Naive B cell (primary cell): ENCODE measurements at regions not wholly inside any gene's neighbourhood (a gene's known extent, or its start where the extent isn't known, plus 50 kb on each side); places are given as distances from the start of the nearest gene placed in this dataset.

Experiments used
- ATAC-seq, 2 donors: fragments of 150-1000 bp; cut with Tn5 transposase; 2 replicates each; pipeline ENCODE4 v1.10.0; 2021; ENCODE audit warnings: low read depth in 2 of 2, mild to moderate bottlenecking in 2 of 2, moderate library complexity in 2 of 2
- DNase-seq: peaks from one replicate; pipeline ENCODE4 v3.0.0; 2022
- H3K27ac Mint-ChIP-seq, 6 donors: one replicate each; pipeline ENCODE4 v1.8.0; 2020 to 2022; ENCODE audit warnings: mild to moderate bottlenecking in 6 of 6, mixed read lengths in 6 of 6, moderate library complexity in 5 of 6, inconsistent platforms in 2 of 6
- H3K27me3 Mint-ChIP-seq, 3 donors: one replicate each; pipeline ENCODE4 v1.8.0; 2021 to 2022; ENCODE audit warnings: mixed read lengths in 3 of 3, mild to moderate bottlenecking in 1 of 3
- H3K36me3 Mint-ChIP-seq, 2 donors: one replicate each; pipeline ENCODE4 v1.8.0; 2020 to 2022; ENCODE audit warnings: mixed read lengths in 2 of 2, inconsistent platforms in 1 of 2, mild to moderate bottlenecking in 1 of 2
- H3K4me1 Mint-ChIP-seq, 3 donors: one replicate each; pipeline ENCODE4 v1.8.0; 2020 to 2022; ENCODE audit warnings: mixed read lengths in 3 of 3, inconsistent platforms in 1 of 3, mild to moderate bottlenecking in 1 of 3, moderate library complexity in 1 of 3
- H3K4me3 Mint-ChIP-seq, 8 donors: one replicate each; pipeline ENCODE4 v1.8.0; 2020 to 2022; ENCODE audit warnings: mild to moderate bottlenecking in 8 of 8, mixed read lengths in 8 of 8, moderate library complexity in 8 of 8, inconsistent platforms in 2 of 8
- H3K9me3 Mint-ChIP-seq, 7 donors: one replicate each; pipeline ENCODE4 v1.8.0; 2020 to 2022; ENCODE audit warnings: mixed read lengths in 7 of 7, mild to moderate bottlenecking in 5 of 7, inconsistent platforms in 2 of 7, moderate library complexity in 1 of 7

GRCh38 chr9:15113288-15113687, 193.7 kb downstream of the TTC39B start:
- no peaks in the 10 kb centered on the region for H3K36me3 Mint-ChIP-seq
- peaks cover 0 to 2% (median 0%) of the 10 kb centered on the region in 7 donors for H3K9me3 Mint-ChIP-seq
- H3K4me1 Mint-ChIP-seq: no peaks in the 10 kb centered on the region
- no peak overlapping the region for H3K27ac Mint-ChIP-seq
- no peak for ATAC-seq
- no peak for DNase-seq
- peaks cover 10 to 22% (median 12%) of the 10 kb centered on the region in 3 donors for H3K27me3 Mint-ChIP-seq
- H3K4me3 Mint-ChIP-seq: no peak overlapping the region

DNA sequence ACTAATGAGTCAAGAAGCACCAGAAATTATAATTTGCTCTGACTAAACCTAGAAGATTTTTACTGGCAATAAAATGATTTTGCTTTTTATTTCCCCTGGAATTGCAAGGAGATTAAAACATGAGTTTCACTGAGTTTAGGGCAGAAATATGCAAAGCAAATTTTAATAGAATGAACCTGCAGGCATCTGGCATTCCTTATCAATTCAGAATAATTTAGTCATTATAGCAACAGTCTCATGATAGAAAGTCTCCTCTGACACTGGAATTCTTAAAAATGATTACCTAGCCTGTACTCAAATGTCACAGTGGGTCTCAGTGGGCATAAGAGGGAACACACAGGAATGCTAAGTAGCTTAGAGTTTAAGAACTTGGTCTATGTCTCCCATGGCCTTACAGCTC, 195.9 kb downstream of the TTC39B start:
- Mint-ChIP-seq H3K4me1 (no peaks in the 10 kb centered on the region), H3K27me3 (peaks cover 10 to 12% (median 10%) of the 10 kb centered on the region in 3 donors), H3K27ac (no peak overlapping the region), H3K4me3 (no peak overlapping the region), H3K36me3 (no peaks in the 10 kb centered on the region), H3K9me3 (peaks cover 0 to 9% (median 0%) of the 10 kb centered on the region in 7 donors)
- no peak for DNase-seq
- ATAC-seq: no peak

- ATAC-seq: no peak
Observed at GRCh38 chr9:15104826-15105420, 194.7 kb upstream of the FREM1 start.

GRCh38 chr9:15103290-15103689, 193.1 kb upstream of the FREM1 start:
- Mint-ChIP-seq H3K9me3 (peaks cover 0 to 9% (median 0%) of the 10 kb centered on the region in 7 donors), H3K27me3 (peaks cover 15 to 20% (median 19%) of the 10 kb centered on the region in 3 donors), H3K4me1 (no peaks in the 10 kb centered on the region), H3K27ac (no peak overlapping the region), H3K36me3 (no peaks in the 10 kb centered on the region), H3K4me3 (no peak overlapping the region)
- ATAC-seq (no peak), DNase-seq (no peak)

More at GRCh38 chr9:15104826-15105420, 194.7 kb upstream of the FREM1 start:
- Mint-ChIP-seq H3K36me3 (no peaks in the 10 kb centered on the region), H3K27ac (no peak overlapping the region), H3K4me3 (no peak overlapping the region), H3K4me1 (no peaks in the 10 kb centered on the region), H3K27me3 (peaks cover 15 to 19% (median 16%) of the 10 kb centered on the region in 3 donors), H3K9me3 (peaks cover 0 to 9% (median 0%) of the 10 kb centered on the region in 7 donors)
- DNase-seq: peak; percentile 2

DNA sequence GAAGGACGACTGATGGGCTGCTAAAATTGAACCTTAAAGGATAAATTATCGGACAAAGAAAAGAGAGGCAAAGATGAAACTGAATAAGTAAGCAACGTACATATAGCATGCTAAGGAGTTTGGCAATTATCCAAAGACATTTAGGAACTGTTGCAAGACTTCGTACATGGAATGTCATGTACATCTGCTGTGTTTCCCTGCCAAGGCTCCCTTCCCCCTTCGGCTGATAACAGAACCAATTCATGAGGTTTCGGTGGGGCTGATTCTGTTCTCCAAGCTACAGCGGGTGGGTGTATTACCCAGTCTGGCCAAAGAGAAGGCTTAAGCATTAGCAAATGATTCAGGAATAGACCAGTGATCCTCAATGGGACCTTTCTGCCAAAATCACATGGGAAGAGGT, 190.9 kb upstream of the FREM1 start:
- no peaks in the 10 kb centered on the region for H3K36me3 Mint-ChIP-seq
- ATAC-seq: no peak
- no peak overlapping the region for H3K4me3 Mint-ChIP-seq
- no peaks in the 10 kb centered on the region for H3K9me3 Mint-ChIP-seq
- H3K27me3 Mint-ChIP-seq: peaks cover 22 to 29% (median 28%) of the 10 kb centered on the region in 3 donors
- no peaks in the 10 kb centered on the region for H3K4me1 Mint-ChIP-seq
- H3K27ac Mint-ChIP-seq: peak overlapping the region in 1 of 6 donors; percentile 30
- DNase-seq: no peak

DNA sequence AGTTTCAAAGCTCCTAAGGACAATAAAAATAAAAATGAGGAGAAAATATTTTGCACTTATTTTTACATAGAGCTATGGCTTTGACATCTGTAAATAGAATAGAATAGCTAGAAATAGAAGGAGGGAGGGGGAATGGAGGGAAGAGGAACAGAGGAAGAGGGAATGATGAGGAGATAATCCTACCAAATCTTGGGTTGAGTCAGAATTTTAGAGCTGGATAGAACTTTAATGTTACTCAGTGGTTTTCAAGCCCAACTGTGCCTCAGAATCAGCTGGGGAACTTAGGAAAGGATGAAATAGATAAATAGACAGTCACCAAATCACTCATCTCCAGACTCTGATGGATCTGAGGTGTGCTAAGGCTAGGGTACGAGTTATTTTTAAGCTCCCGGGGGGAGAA, 190.3 kb upstream of the FREM1 start:
- Mint-ChIP-seq H3K27ac (no peak overlapping the region), H3K9me3 (no peaks in the 10 kb centered on the region), H3K36me3 (no peaks in the 10 kb centered on the region), H3K4me1 (no peaks in the 10 kb centered on the region), H3K27me3 (peaks cover 22 to 26% (median 25%) of the 10 kb centered on the region in 3 donors), H3K4me3 (no peak overlapping the region)
- no peak for DNase-seq
- ATAC-seq: no peak

DNA sequence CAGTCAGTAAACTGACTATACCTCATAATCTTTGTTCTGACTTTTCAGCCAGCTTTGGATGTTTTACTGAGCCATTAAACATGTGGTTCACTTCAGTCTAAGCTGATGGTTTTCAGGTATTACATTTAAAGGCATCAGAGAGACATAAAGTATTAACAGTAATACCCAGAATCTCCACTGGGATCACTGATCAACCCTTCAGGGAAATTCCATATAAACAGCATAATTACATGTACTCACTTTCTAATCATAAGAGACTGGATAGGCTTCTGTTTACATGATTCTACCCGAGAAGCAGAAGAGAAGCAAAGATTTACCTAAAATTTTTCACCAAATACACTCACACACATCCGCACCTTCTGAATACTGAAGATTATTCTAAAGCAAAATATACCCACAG, 186.7 kb upstream of the FREM1 start:
- Mint-ChIP-seq H3K36me3 (no peaks in the 10 kb centered on the region), H3K4me1 (no peaks in the 10 kb centered on the region), H3K27me3 (peaks cover 8 to 29% (median 9%) of the 10 kb centered on the region in 3 donors), H3K27ac (no peak overlapping the region), H3K9me3 (peaks cover 0 to 3% (median 0%) of the 10 kb centered on the region in 7 donors), H3K4me3 (no peak overlapping the region)
- DNase-seq (no peak), ATAC-seq (no peak)

GRCh38 chr9:15086778-15087324, 176.6 kb upstream of the FREM1 start:
- Mint-ChIP-seq H3K9me3 (peaks cover 0 to 2% (median 0%) of the 10 kb centered on the region in 7 donors), H3K27ac (no peak overlapping the region), H3K36me3 (no peaks in the 10 kb centered on the region), H3K27me3 (peaks cover 0 to 3% (median 0%) of the 10 kb centered on the region in 3 donors), H3K4me1 (no peaks in the 10 kb centered on the region), H3K4me3 (no peak overlapping the region)
- ATAC-seq (no peak), DNase-seq (no peak)

- no peak overlapping the region for H3K27ac Mint-ChIP-seq
- DNase-seq: no peak
- no peaks in the 10 kb centered on the region for H3K4me1 Mint-ChIP-seq
- H3K36me3 Mint-ChIP-seq: no peaks in the 10 kb centered on the region
- ATAC-seq: no peak
- peaks cover 0 to 5% (median 0%) of the 10 kb centered on the region in 3 donors for H3K27me3 Mint-ChIP-seq
- no peak overlapping the region for H3K4me3 Mint-ChIP-seq
- H3K9me3 Mint-ChIP-seq: peaks cover 0 to 2% (median 0%) of the 10 kb centered on the region in 7 donors
Observed at GRCh38 chr9:15086156-15086763, 176.0 kb upstream of the FREM1 start.

- no peak overlapping the region for H3K4me3 Mint-ChIP-seq
- H3K4me1 Mint-ChIP-seq: no peaks in the 10 kb centered on the region
- DNase-seq (no peak), ATAC-seq (no peak)
- no peak overlapping the region for H3K27ac Mint-ChIP-seq
- peaks cover 0 to 4% (median 0%) of the 10 kb centered on the region in 7 donors for H3K9me3 Mint-ChIP-seq
- peaks cover 5 to 8% (median 6%) of the 10 kb centered on the region in 3 donors for H3K27me3 Mint-ChIP-seq
- no peaks in the 10 kb centered on the region for H3K36me3 Mint-ChIP-seq
Observed at GRCh38 chr9:15081021-15081753, 171.0 kb upstream of the FREM1 start.

GRCh38 chr9:15080401-15080800, 170.2 kb upstream of the FREM1 start:
- Mint-ChIP-seq H3K36me3 (no peaks in the 10 kb centered on the region), H3K9me3 (peaks cover 0 to 5% (median 1%) of the 10 kb centered on the region in 7 donors), H3K4me3 (no peak overlapping the region), H3K27me3 (peaks cover 5 to 10% (median 7%) of the 10 kb centered on the region in 3 donors), H3K4me1 (no peaks in the 10 kb centered on the region), H3K27ac (peak overlapping the region in 1 of 6 donors; percentile 34)
- ATAC-seq (no peak), DNase-seq (no peak)

GRCh38 chr9:15079989-15080388, 169.8 kb upstream of the FREM1 start:
- H3K4me1 Mint-ChIP-seq: no peaks in the 10 kb centered on the region
- no peak for ATAC-seq
- peaks cover 0 to 9% (median 4%) of the 10 kb centered on the region in 7 donors for H3K9me3 Mint-ChIP-seq
- DNase-seq: no peak
- H3K4me3 Mint-ChIP-seq: no peak overlapping the region
- H3K27ac Mint-ChIP-seq: no peak overlapping the region
- no peaks in the 10 kb centered on the region for H3K36me3 Mint-ChIP-seq
- H3K27me3 Mint-ChIP-seq: peaks cover 5 to 14% (median 11%) of the 10 kb centered on the region in 3 donors

DNA sequence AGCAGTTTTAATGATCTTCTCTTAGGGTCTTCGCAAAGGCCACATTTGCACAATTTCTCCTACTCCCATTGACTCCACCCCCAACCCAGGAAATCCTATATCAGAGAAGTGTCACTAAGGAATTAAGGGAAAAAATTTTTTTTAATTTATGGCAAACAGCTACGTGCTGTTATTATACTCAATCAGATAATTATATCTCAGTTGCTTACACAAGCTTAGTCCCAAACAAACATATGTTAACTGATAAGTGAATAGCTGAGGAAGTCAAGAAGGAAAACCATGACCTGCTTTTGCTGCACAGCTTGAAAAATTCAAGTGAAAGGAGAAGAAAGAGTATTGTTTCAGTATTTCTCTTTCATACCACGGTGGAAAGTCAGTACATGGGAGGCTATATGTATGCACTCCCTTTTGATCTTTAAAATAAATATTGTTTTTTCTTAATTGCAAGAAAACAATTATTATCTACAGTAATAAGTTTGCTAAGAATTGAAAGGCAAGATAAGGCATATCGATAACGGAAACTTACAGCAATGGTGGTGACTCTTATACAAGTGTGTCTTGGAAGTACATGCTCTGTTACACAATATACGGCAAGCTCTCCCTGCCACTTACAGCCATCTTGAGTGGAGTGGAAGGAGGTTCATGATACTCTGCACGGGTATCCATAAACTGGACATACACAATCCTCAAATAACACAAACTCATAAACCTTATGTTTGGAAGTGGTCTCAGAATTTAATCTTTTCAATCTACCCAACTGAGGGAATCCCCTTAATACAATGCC, 167.9 kb upstream of the FREM1 start:
- Mint-ChIP-seq H3K27ac (no peak overlapping the region), H3K9me3 (peaks cover 0 to 12% (median 5%) of the 10 kb centered on the region in 7 donors), H3K36me3 (no peaks in the 10 kb centered on the region), H3K27me3 (peaks cover 5 to 16% (median 13%) of the 10 kb centered on the region in 3 donors), H3K4me1 (no peaks in the 10 kb centered on the region), H3K4me3 (no peak overlapping the region)
- ATAC-seq: no peak
- DNase-seq: no peak
